ENCODE measurements at regions not wholly inside any gene's neighbourhood (a gene's known extent, or its start where the extent isn't known, plus 50 kb on each side); places are given as distances from the start of the nearest gene placed in this dataset.

- no peak for DNase-seq (ENCODE audit: low spot score)
These were observed 1198.9 kb upstream of the PCDH7 start for GRCh38 chr4:29521281-29521680.

- no peak for DNase-seq (ENCODE audit: low spot score)
These were observed 1183.4 kb upstream of the PCDH7 start for GRCh38 chr4:29536745-29537144.

- DNase-seq (ENCODE audit: low spot score) = no peak
These were observed 1181.1 kb upstream of the PCDH7 start for GRCh38 chr4:29538889-29539646.

GRCh38 chr4:29540439-29541102 is 1179.6 kb upstream of the PCDH7 start:
- no peak for DNase-seq (ENCODE audit: low spot score)

- no peak for DNase-seq (ENCODE audit: low spot score)
These were observed 1178.4 kb upstream of the PCDH7 start for GRCh38 chr4:29541757-29542156.

- no peak for DNase-seq (ENCODE audit: low spot score)
These were observed 1170.8 kb upstream of the PCDH7 start for GRCh38 chr4:29549342-29549741.

GRCh38 chr4:29551821-29552220 is 1168.3 kb upstream of the PCDH7 start:
- DNase-seq (ENCODE audit: low spot score) = no peak

- no peak for DNase-seq (ENCODE audit: low spot score)
These were observed 1166.3 kb upstream of the PCDH7 start for GRCh38 chr4:29553846-29554245.

GRCh38 chr4:29558789-29559188 is 1161.4 kb upstream of the PCDH7 start:
- DNase-seq (ENCODE audit: low spot score) = no peak

GRCh38 chr4:29559286-29559685 is 1160.9 kb upstream of the PCDH7 start:
- no peak for DNase-seq (ENCODE audit: low spot score)

GRCh38 chr4:29560452-29560851 is 1159.7 kb upstream of the PCDH7 start:
- DNase-seq (ENCODE audit: low spot score) = no peak

- DNase-seq (ENCODE audit: low spot score) = no peak
These were observed 1154.9 kb upstream of the PCDH7 start for GRCh38 chr4:29565256-29565655.

- DNase-seq (ENCODE audit: low spot score) = no peak
These were observed 1153.8 kb upstream of the PCDH7 start for GRCh38 chr4:29566371-29566770.

- DNase-seq (ENCODE audit: low spot score) = no peak
These were observed 1148.8 kb upstream of the PCDH7 start for GRCh38 chr4:29571322-29571721.

- DNase-seq (ENCODE audit: low spot score) = no peak
These were observed 1141.8 kb upstream of the PCDH7 start for GRCh38 chr4:29578329-29578728.

GRCh38 chr4:29581457-29581856 is 1138.7 kb upstream of the PCDH7 start:
- no peak for DNase-seq (ENCODE audit: low spot score)

- no peak for DNase-seq (ENCODE audit: low spot score)
These were observed 1131.6 kb upstream of the PCDH7 start for GRCh38 chr4:29588617-29589016.

- DNase-seq (ENCODE audit: low spot score) = no peak
These were observed 1123.9 kb upstream of the PCDH7 start for GRCh38 chr4:29596228-29596627.

- DNase-seq (ENCODE audit: low spot score) = no peak
These were observed 1101.0 kb upstream of the PCDH7 start for GRCh38 chr4:29619168-29619567.

GRCh38 chr4:29632199-29632598 is 1088.0 kb upstream of the PCDH7 start:
- DNase-seq (ENCODE audit: low spot score) = no peak

GRCh38 chr4:29636961-29637360 is 1083.2 kb upstream of the PCDH7 start:
- no peak for DNase-seq (ENCODE audit: low spot score)

GRCh38 chr4:29653221-29653620 is 1066.9 kb upstream of the PCDH7 start:
- DNase-seq (ENCODE audit: low spot score) = no peak

GRCh38 chr4:29680644-29681043 is 1039.5 kb upstream of the PCDH7 start:
- no peak for DNase-seq (ENCODE audit: low spot score)

- DNase-seq (ENCODE audit: low spot score) = no peak
These were observed 1016.1 kb upstream of the PCDH7 start for GRCh38 chr4:29704059-29704458.
